ENCODE measurements at regions not wholly inside any gene's neighbourhood (a gene's known extent, or its start where the extent isn't known, plus 50 kb on each side); places are given as distances from the start of the nearest gene placed in this dataset.

GRCh38 chr10:85433248-85433647 is 933.3 kb downstream of the GRID1 start:
- TF ChIP-seq, protein P1, sequence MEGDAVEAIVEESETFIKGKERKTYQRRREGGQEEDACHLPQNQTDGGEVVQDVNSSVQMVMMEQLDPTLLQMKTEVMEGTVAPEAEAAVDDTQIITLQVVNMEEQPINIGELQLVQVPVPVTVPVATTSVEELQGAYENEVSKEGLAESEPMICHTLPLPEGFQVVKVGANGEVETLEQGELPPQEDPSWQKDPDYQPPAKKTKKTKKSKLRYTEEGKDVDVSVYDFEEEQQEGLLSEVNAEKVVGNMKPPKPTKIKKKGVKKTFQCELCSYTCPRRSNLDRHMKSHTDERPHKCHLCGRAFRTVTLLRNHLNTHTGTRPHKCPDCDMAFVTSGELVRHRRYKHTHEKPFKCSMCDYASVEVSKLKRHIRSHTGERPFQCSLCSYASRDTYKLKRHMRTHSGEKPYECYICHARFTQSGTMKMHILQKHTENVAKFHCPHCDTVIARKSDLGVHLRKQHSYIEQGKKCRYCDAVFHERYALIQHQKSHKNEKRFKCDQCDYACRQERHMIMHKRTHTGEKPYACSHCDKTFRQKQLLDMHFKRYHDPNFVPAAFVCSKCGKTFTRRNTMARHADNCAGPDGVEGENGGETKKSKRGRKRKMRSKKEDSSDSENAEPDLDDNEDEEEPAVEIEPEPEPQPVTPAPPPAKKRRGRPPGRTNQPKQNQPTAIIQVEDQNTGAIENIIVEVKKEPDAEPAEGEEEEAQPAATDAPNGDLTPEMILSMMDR (IDR thresholded peaks at IDR 0.05; ENCODE audit: low read depth, low read length): no peak
- TF ChIP-seq POLR2A (IDR thresholded peaks at IDR 0.05; ENCODE audit: extremely low read depth, insufficient read length): no peak
